Neural crest cell (in vitro differentiated cells): ENCODE measurements at regions not wholly inside any gene's neighbourhood (a gene's known extent, or its start where the extent isn't known, plus 50 kb on each side); places are given as distances from the start of the nearest gene placed in this dataset.
"Not testable (repeated sequence)": the region's sequence is repeated elsewhere in the genome, so short reads cannot be mapped to it uniquely, and the experiment has no call there.

Experiments used
- DNase-seq: peaks from one replicate; pipeline ENCODE4 v3.0.0; 2021; ENCODE audit warnings: low read depth, mixed read lengths, low spot score
- H3K27ac Mint-ChIP-seq: one replicate; pipeline ENCODE4 v1.8.0; 2021; ENCODE audit warnings: mild to moderate bottlenecking, mixed read lengths; ENCODE audit not compliant: unreplicated experiment
- H3K27me3 Mint-ChIP-seq: 2 replicates; pipeline ENCODE4 v1.8.0; 2021; ENCODE audit warnings: low read depth, mild to moderate bottlenecking, mixed read lengths
- H3K36me3 Mint-ChIP-seq: 2 replicates; pipeline ENCODE4 v1.8.0; 2021; ENCODE audit warnings: low read depth, mild to moderate bottlenecking, mixed read lengths
- H3K4me1 Mint-ChIP-seq: 2 replicates; pipeline ENCODE4 v1.8.0; 2021; ENCODE audit warnings: mixed read lengths
- H3K4me3 Mint-ChIP-seq: one replicate; pipeline ENCODE4 v1.8.0; 2021; ENCODE audit warnings: mild to moderate bottlenecking, mixed read lengths
- H3K9me3 Mint-ChIP-seq: 2 replicates; pipeline ENCODE4 v1.8.0; 2021; ENCODE audit warnings: mixed read lengths
- TF ChIP-seq, protein P1 (sequence below): fragments of 200-600 bp; sonication (generic); conservative IDR thresholded peaks from 2 replicates; pipeline ENCODE4 v1.5.0; 2021; ENCODE audit warnings: antibody characterized with exemption, mild to moderate bottlenecking

DNA sequence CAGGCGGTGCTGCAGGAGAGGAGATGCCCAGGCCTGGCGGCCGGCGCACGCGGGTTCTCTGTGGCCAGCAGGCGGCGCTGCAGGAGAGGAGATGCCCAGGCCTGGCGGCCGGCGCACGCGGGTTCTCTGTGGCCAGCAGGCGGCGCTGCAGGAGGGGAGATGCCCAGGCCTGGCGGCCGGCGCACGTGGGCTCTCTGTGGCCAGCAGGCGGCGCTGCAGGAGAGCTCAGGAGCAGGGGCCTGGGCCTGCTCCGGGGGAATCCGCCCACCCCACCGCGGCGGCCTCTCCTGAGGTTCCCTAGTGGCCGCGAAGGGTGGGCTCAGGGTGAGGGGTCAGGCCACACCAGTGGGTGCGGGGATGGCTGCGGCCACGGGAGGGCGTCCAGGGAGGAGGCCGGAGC, 75.9 kb downstream of the OR4F16 start:
- H3K4me3 Mint-ChIP-seq, DNase-seq, H3K4me1 Mint-ChIP-seq, H3K27ac Mint-ChIP-seq, H3K9me3 Mint-ChIP-seq, H3K27me3 Mint-ChIP-seq, H3K36me3 Mint-ChIP-seq: not testable (repeated sequence)

DNA sequence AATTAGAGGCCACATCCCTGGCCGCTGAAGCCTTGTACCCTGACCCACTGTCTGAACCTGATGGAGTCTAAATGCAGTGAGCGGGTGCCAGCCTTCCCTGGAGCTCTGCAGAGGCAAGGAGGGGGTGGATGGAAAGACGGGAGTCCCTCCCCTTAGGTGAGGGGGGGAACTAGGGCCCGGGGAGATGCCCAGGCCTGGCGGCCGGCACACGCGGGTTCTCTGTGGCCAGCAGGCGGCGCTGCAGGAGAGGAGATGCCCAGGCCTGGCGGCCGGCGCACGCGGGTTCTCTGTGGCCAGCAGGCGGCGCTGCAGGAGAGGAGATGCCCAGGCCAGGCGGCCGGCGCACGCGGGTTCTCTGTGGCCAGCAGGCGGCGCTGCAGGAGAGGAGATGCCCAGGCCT, 77.3 kb downstream of the OR4F16 start:
- not testable (repeated sequence) for H3K9me3 Mint-ChIP-seq, H3K27me3 Mint-ChIP-seq, H3K36me3 Mint-ChIP-seq, H3K4me3 Mint-ChIP-seq, H3K4me1 Mint-ChIP-seq, DNase-seq, H3K27ac Mint-ChIP-seq

DNA sequence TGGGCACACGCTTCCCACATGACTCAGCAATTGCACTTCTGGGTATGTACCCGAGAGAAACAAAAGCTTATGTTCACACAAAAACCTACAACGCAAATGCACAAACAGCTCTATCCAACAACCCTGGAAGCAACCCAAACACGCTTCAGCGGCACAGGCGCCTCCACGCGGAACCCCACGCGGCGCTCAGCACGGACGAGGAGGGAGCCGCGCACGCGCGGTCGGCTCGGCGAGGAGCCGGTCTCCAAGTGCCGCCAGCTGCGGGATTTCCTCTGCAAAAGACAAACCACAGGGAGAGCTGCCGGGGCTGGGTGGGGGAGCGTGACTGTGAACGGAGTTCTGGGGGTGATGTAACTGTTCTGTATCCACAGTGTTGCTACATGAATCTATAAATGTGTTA, 81.2 kb downstream of the OR4F16 start:
- not testable (repeated sequence) for H3K27ac Mint-ChIP-seq, H3K4me3 Mint-ChIP-seq, H3K36me3 Mint-ChIP-seq, H3K27me3 Mint-ChIP-seq, H3K4me1 Mint-ChIP-seq, H3K9me3 Mint-ChIP-seq, DNase-seq

DNA sequence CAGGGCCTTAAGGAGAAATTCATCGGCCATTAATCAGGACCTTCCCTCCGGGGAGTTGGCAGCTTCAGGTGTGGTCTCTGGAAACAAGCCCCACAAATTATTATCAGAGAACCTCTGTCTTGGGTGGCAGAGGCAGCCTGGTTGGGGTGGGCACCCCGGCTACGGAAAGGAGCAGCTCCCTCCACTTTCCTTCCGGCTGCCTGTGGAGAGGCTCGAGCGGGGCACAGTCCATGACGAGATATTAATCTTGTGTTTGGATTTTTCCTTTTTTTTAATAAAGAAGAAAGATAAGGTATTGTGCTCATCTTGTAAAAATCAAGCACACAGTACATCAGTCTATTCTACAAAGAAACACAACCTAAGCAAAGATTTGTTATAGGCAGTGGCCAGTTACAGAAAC, 98.2 kb downstream of the OR4F16 start:
- not testable (repeated sequence) for H3K9me3 Mint-ChIP-seq, H3K4me3 Mint-ChIP-seq, H3K27ac Mint-ChIP-seq, DNase-seq, H3K27me3 Mint-ChIP-seq, H3K4me1 Mint-ChIP-seq, H3K36me3 Mint-ChIP-seq

DNA sequence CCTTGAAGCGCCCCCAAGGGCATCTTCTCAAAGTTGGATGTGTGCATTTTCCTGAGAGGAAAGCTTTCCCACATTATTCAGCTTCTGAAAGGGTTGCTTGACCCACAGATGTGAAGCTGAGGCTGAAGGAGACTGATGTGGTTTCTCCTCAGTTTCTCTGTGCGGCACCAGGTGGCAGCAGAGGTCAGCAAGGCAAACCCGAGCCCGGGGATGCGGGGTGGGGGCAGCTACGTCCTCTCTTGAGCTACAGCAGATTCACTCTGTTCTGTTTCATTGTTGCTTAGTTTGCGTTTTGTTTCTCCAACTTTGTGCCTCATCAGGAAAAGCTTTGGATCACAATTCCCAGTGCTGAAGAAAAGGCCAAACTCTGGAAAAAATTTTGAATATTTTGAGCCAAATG, 100.5 kb downstream of the OR4F16 start:
- not testable (repeated sequence) for H3K27ac Mint-ChIP-seq, H3K9me3 Mint-ChIP-seq, H3K27me3 Mint-ChIP-seq, H3K36me3 Mint-ChIP-seq, H3K4me3 Mint-ChIP-seq, H3K4me1 Mint-ChIP-seq
- TF ChIP-seq, protein P1, sequence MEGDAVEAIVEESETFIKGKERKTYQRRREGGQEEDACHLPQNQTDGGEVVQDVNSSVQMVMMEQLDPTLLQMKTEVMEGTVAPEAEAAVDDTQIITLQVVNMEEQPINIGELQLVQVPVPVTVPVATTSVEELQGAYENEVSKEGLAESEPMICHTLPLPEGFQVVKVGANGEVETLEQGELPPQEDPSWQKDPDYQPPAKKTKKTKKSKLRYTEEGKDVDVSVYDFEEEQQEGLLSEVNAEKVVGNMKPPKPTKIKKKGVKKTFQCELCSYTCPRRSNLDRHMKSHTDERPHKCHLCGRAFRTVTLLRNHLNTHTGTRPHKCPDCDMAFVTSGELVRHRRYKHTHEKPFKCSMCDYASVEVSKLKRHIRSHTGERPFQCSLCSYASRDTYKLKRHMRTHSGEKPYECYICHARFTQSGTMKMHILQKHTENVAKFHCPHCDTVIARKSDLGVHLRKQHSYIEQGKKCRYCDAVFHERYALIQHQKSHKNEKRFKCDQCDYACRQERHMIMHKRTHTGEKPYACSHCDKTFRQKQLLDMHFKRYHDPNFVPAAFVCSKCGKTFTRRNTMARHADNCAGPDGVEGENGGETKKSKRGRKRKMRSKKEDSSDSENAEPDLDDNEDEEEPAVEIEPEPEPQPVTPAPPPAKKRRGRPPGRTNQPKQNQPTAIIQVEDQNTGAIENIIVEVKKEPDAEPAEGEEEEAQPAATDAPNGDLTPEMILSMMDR, result peak; percentile 58
- peak; percentile 55 for DNase-seq
